ENCODE measurements at regions not wholly inside any gene's neighbourhood (a gene's known extent, or its start where the extent isn't known, plus 50 kb on each side); places are given as distances from the start of the nearest gene placed in this dataset.

DNA sequence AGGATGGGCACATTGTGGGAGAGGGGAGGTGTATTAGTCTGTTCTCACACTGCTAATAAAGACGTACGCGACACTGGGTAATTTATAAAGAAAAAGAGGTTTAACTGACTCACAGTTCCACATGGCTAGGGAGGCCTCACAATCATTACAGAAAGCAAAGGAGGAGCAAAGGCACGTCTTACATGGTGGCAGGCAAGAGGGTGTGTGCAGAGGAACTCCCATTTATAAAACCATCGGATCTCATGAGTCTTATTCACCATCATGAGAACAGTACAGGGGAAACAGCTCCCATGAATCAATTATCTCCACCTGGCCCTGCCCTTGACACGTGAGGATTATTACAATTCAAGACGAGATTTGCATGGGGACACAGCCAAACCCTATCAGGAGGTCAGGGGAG lies 266.7 kb downstream of the HAUS1 start:
- TF ChIP-seq, protein P1, sequence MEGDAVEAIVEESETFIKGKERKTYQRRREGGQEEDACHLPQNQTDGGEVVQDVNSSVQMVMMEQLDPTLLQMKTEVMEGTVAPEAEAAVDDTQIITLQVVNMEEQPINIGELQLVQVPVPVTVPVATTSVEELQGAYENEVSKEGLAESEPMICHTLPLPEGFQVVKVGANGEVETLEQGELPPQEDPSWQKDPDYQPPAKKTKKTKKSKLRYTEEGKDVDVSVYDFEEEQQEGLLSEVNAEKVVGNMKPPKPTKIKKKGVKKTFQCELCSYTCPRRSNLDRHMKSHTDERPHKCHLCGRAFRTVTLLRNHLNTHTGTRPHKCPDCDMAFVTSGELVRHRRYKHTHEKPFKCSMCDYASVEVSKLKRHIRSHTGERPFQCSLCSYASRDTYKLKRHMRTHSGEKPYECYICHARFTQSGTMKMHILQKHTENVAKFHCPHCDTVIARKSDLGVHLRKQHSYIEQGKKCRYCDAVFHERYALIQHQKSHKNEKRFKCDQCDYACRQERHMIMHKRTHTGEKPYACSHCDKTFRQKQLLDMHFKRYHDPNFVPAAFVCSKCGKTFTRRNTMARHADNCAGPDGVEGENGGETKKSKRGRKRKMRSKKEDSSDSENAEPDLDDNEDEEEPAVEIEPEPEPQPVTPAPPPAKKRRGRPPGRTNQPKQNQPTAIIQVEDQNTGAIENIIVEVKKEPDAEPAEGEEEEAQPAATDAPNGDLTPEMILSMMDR (IDR thresholded peaks at IDR 0.05; ENCODE audit: borderline replicate concordance, insufficient read depth, low read depth, low read length): no peak
- H3K4me3 ChIP-seq (ENCODE audit: low read depth, low read length): no peak overlapping the region

DNA sequence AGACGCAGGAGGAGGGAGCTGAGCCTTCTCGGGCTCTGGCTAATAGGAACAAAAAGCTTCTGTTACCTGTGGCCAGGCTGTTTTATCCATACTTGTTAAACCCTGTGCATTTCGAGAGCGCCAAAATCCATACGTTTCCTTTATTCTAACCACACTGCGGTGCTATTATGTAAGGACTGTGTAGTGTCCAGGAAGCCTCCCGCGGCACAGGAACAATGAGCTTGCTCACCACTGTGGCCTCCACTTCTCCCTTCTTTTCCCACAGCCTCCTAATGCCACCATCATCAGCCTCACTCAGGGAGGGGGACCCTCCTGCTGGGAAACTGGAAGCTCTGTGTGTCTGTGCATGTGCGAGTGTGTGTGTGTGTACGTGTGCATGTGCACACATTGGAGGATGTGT lies 268.5 kb downstream of the HAUS1 start:
- TF ChIP-seq, protein P1 (IDR thresholded peaks at IDR 0.05; ENCODE audit: borderline replicate concordance, insufficient read depth, low read depth, low read length): no peak

DNA sequence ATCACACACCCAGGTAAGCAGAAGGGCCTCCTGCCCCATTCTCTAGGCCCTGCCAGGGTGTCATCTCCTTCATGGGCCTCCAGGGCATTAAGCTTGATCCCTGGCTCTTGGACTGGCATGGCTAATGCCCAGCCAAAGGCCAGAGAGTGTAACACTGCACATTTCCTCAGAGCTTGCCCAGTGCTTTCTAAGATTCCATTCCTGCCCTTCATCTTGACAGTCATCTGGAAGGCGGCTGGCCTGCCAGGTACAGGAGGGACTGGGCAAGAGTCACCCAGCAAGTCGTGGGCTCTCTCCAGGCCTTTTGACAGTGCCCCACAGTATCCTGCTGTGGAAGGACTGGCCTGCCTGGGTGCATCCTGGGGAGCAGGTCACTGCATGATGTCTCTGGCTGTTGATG lies 268.9 kb downstream of the HAUS1 start:
- TF ChIP-seq, protein P1 (IDR thresholded peaks at IDR 0.05; ENCODE audit: borderline replicate concordance, insufficient read depth, low read depth, low read length): no peak
- H3K4me3 ChIP-seq (ENCODE audit: low read depth, low read length): no peak overlapping the region

More for the DNA sequence above, 268.5 kb downstream of the HAUS1 start:
- H3K4me3 ChIP-seq (ENCODE audit: low read depth, low read length): no peak overlapping the region

DNA sequence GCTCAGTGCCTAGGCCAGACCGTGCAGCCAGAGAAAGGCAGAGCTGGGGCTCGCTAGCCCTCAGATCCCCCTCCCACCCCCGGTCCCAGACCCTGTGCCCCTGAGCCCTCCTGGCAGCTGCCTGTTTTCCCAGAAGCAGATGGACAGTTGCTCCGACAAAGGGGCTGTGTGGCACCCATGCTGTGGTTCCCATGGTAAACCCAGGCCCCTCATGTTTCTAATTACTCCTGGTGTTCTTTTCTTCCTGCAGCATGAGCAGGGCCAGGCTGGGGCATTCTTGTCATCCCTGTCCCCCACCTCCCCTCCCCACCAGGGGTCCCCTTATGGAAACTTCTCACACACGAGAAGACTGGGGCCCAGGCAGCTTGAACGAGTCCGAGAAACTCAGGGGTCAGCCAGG lies 269.6 kb downstream of the HAUS1 start:
- no peak overlapping the region for H3K4me3 ChIP-seq (ENCODE audit: low read depth, low read length)
- TF ChIP-seq, protein P1 (IDR thresholded peaks at IDR 0.05; ENCODE audit: borderline replicate concordance, insufficient read depth, low read depth, low read length): no peak

DNA sequence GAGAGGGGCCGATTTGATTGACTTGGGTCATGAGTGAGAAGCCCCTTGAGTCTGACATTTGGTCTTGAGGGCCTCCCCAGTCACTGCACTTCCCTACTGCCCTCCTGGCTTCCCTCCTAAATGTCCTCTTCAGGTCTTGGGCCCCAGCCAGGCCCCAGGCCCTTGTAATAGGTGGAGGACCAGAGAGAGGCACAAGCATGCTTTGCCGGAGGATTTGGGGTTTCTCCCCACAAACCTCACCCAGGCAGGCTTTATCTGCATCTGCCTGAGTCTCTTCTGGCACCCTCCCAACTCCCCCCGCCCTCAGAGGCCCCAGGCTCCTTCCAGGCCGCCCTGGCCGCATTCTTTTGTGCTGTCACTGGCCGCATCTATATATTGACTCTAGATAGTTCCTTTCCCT lies 270.7 kb downstream of the HAUS1 start:
- H3K4me3 ChIP-seq (ENCODE audit: low read depth, low read length): no peak overlapping the region
- TF ChIP-seq, protein P1 (IDR thresholded peaks at IDR 0.05; ENCODE audit: borderline replicate concordance, insufficient read depth, low read depth, low read length): no peak

DNA sequence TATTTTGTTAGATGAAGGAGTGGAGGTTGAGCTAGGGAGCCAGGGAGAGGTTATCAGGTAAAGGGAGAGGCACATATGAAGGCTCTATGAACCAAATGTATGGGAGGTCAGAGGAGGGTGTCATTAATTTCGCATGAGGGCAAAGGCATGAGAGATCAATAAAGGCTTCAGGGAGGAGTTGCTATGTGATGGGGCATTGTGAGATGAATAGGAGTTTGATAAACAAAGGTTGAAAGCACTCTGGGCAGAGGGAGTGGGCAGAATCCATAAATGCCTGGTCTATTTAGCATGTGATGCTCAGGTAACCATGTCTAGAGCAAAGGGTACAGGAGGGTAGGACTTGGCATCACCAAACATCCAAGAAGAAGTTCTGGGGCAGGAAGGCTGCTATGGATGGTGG lies 273.4 kb downstream of the HAUS1 start:
- TF ChIP-seq, protein P1 (IDR thresholded peaks at IDR 0.05; ENCODE audit: borderline replicate concordance, insufficient read depth, low read depth, low read length): no peak
- H3K4me3 ChIP-seq (ENCODE audit: low read depth, low read length): no peak overlapping the region

DNA sequence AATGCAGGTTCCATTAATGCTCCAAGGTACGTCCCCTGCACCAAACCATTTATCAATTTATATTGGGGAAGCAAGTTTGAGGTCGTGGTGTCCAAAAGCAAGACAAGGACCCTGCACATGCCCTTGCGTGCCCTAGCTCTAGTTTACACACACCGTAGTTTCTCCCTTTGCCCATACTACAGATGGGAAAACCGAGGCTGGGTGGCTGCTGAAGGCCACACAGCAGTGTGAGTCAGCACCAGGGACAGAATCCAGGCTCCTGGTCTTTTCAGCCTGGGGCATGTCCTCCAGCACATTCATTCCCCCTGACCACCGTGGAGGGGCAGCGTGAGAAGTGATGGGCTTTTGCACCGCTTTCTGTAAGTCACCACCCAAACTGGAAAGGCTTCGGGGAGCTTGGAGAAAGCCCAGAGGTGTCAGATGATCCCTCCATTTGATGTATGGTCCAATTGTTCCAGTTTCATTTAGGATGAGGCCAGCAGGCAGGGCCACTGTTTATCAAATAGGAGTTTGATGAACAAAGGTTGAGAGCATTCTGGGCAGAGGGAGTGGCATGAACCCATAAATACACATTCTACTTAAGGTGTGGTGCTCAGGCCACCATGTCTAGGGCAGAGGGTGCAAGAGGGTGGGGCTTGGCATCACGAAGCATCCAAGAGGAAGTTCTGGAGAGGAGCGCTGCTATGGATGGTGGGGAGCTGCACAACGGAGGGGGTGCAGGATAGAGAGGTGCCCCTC lies 274.1 kb downstream of the HAUS1 start:
- TF ChIP-seq, protein P1 (IDR thresholded peaks at IDR 0.05; ENCODE audit: borderline replicate concordance, insufficient read depth, low read depth, low read length): no peak
- H3K4me3 ChIP-seq (ENCODE audit: low read depth, low read length): no peak overlapping the region

Measured in GM12875 (cell line).